GM18511 (cell line): ENCODE measurements at regions not wholly inside any gene's neighbourhood (a gene's known extent, or its start where the extent isn't known, plus 50 kb on each side); places are given as distances from the start of the nearest gene placed in this dataset.
"Not testable (repeated sequence)": the region's sequence is repeated elsewhere in the genome, so short reads cannot be mapped to it uniquely, and the experiment has no call there.

Source experiments
- ATAC-seq: cut with Tn5 transposase; IDR thresholded peaks from one replicate; pipeline ENCODE4 v1.9.1; 2021; ENCODE audit warnings: mild to moderate bottlenecking, moderate library complexity; ENCODE audit not compliant: unreplicated experiment

- no peak for ATAC-seq
These were observed 118.1 kb downstream of the CCDC34 start for GRCh38 chr11:27244900-27245299.

- no peak for ATAC-seq
These were observed 120.4 kb downstream of the CCDC34 start for GRCh38 chr11:27242591-27242990.

- no peak for ATAC-seq
These were observed 121.5 kb downstream of the CCDC34 start for GRCh38 chr11:27241311-27242122.

GRCh38 chr11:27239305-27239942, 123.6 kb downstream of the CCDC34 start:
- no peak for ATAC-seq

- no peak for ATAC-seq
These were observed 124.2 kb downstream of the CCDC34 start for GRCh38 chr11:27238811-27239210.

GRCh38 chr11:27237643-27238042, 125.4 kb downstream of the CCDC34 start:
- no peak for ATAC-seq

GRCh38 chr11:27234961-27235360, 128.1 kb downstream of the CCDC34 start:
- no peak for ATAC-seq

- peak; percentile 95 for ATAC-seq
These were observed 128.9 kb downstream of the CCDC34 start for GRCh38 chr11:27234043-27234668.

- ATAC-seq, result peak; percentile 27
These were observed 129.4 kb downstream of the CCDC34 start for GRCh38 chr11:27233654-27234042.

- ATAC-seq, result no peak
These were observed 131.5 kb downstream of the CCDC34 start for GRCh38 chr11:27231530-27231929.

- ATAC-seq, result no peak
These were observed 132.8 kb downstream of the CCDC34 start for GRCh38 chr11:27230192-27230572.

- no peak for ATAC-seq
These were observed 133.4 kb downstream of the CCDC34 start for GRCh38 chr11:27229511-27230191.

GRCh38 chr11:27228906-27229290, 134.1 kb downstream of the CCDC34 start:
- ATAC-seq, result no peak

GRCh38 chr11:27228232-27228905, 134.6 kb downstream of the CCDC34 start:
- ATAC-seq, result no peak

- no peak for ATAC-seq
These were observed 135.3 kb downstream of the CCDC34 start for GRCh38 chr11:27227736-27228135.

- ATAC-seq, result not testable (repeated sequence)
These were observed 143.5 kb downstream of the CCDC34 start for GRCh38 chr11:27219487-27220039.

GRCh38 chr11:27218421-27219038, 144.5 kb downstream of the CCDC34 start:
- ATAC-seq, result no peak

GRCh38 chr11:27217948-27218420, 145.0 kb downstream of the CCDC34 start:
- no peak for ATAC-seq

GRCh38 chr11:27217496-27217895, 145.5 kb downstream of the CCDC34 start:
- ATAC-seq, result no peak
